ENCODE measurements at regions not wholly inside any gene's neighbourhood (a gene's known extent, or its start where the extent isn't known, plus 50 kb on each side); places are given as distances from the start of the nearest gene placed in this dataset.

DNA sequence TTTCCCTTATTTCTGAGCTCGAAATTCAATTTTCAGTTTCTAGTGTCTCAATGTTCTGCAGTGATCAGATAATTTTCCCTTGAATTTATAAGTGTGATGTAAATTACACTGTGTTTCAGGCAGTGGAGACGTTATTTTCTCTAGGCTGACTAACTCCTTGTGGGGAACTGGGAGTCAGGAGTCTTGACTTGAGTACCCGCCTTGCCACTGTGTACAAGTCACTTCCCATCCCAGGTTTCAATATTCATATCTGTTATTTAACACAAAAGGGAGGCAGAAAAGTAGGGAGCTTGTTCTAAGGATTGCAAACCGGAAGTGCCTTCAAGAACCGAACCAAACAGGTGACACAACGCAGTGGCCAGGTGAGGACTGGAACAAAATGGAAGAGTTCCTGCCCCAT lies 196.5 kb downstream of the MEX3B start:
- H3F3A ChIP-seq (ENCODE audit: low read depth), result no peaks in the 10 kb centered on the region
- no peaks in the 10 kb centered on the region for H3K36me3 Mint-ChIP-seq
- no peak overlapping the region for H3K27ac Mint-ChIP-seq

DNA sequence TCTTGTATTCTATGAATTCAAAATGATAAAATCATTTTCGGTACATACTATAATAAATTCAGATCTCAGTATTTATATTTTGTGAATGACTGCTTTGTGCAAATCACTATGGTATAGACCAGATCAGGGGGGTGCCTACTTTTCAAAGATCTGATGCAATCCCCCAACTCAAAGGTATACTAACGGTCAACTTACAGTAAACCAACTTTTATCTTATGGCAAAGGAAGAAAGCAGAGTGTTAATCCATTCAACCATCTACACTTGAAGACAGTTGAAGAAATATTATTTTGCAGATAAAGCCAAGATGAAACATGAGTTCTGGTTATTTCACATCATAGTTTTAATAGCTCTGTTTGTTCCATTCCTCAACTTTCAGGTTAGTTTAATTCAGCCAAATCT lies 197.1 kb downstream of the MEX3B start:
- no peaks in the 10 kb centered on the region for H3K79me2 ChIP-seq (ENCODE audit: low read depth)
- no peak overlapping the region for H3K4me2 ChIP-seq
- H3K4me1 ChIP-seq, result no peaks in the 10 kb centered on the region
- Mint-ChIP-seq H3K27ac (no peak overlapping the region), H3K36me3 (no peaks in the 10 kb centered on the region), H3K4me3 (no peak overlapping the region), H3K27me3 (ENCODE audit: insufficient read depth, low read depth) (peaks cover 2% of the 10 kb centered on the region), H3K4me1 (peaks cover 2% of the 10 kb centered on the region), H3K9me3 (no peaks in the 10 kb centered on the region)
- no peaks in the 10 kb centered on the region for H3F3A ChIP-seq (ENCODE audit: low read depth)
- TF ChIP-seq EZH2 (IDR thresholded peaks at IDR 0.05) (no peak), EZH2phosphoT487 (IDR thresholded peaks at IDR 0.05) (no peak)
- TF ChIP-seq, protein P1, sequence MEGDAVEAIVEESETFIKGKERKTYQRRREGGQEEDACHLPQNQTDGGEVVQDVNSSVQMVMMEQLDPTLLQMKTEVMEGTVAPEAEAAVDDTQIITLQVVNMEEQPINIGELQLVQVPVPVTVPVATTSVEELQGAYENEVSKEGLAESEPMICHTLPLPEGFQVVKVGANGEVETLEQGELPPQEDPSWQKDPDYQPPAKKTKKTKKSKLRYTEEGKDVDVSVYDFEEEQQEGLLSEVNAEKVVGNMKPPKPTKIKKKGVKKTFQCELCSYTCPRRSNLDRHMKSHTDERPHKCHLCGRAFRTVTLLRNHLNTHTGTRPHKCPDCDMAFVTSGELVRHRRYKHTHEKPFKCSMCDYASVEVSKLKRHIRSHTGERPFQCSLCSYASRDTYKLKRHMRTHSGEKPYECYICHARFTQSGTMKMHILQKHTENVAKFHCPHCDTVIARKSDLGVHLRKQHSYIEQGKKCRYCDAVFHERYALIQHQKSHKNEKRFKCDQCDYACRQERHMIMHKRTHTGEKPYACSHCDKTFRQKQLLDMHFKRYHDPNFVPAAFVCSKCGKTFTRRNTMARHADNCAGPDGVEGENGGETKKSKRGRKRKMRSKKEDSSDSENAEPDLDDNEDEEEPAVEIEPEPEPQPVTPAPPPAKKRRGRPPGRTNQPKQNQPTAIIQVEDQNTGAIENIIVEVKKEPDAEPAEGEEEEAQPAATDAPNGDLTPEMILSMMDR (IDR thresholded peaks at IDR 0.05), result no peak
- no peak overlapping the region for H2AFZ ChIP-seq (replicated peaks)
- peaks cover 2% of the 10 kb centered on the region for H4K20me1 ChIP-seq (ENCODE audit: low read depth)
- no peaks in the 10 kb centered on the region for H3K9me3 ChIP-seq (ENCODE audit: low read depth)
- DNase-seq (ENCODE audit: low spot score), result no peak
- no peaks in the 10 kb centered on the region for H3K27me3 ChIP-seq
- H3K27ac ChIP-seq, result no peak overlapping the region
- no peak overlapping the region for H3K4me3 ChIP-seq
- no peaks in the 10 kb centered on the region for H3K36me3 ChIP-seq
- no peak overlapping the region for H3K9ac ChIP-seq

More for the DNA sequence above, 196.5 kb downstream of the MEX3B start:
- no peak overlapping the region for H3K4me3 ChIP-seq
- no peak overlapping the region for H3K9ac ChIP-seq
- H4K20me1 ChIP-seq (ENCODE audit: low read depth), result peaks cover 2% of the 10 kb centered on the region
- H3K36me3 ChIP-seq, result no peaks in the 10 kb centered on the region
- no peak overlapping the region for H2AFZ ChIP-seq (replicated peaks)
- no peaks in the 10 kb centered on the region for H3K4me1 ChIP-seq
- Mint-ChIP-seq H3K4me3 (no peak overlapping the region), H3K27me3 (ENCODE audit: insufficient read depth, low read depth) (peaks cover 2% of the 10 kb centered on the region), H3K4me1 (peaks cover 2% of the 10 kb centered on the region), H3K9me3 (no peaks in the 10 kb centered on the region)
- H3K27ac ChIP-seq, result no peak overlapping the region
- H3K9me3 ChIP-seq (ENCODE audit: low read depth), result no peaks in the 10 kb centered on the region
- TF ChIP-seq, protein P1 (IDR thresholded peaks at IDR 0.05), result no peak
- TF ChIP-seq EZH2phosphoT487 (IDR thresholded peaks at IDR 0.05) (no peak), EZH2 (IDR thresholded peaks at IDR 0.05) (no peak)
- no peaks in the 10 kb centered on the region for H3K27me3 ChIP-seq
- no peak overlapping the region for H3K4me2 ChIP-seq
- no peaks in the 10 kb centered on the region for H3K79me2 ChIP-seq (ENCODE audit: low read depth)
- no peak for DNase-seq (ENCODE audit: low spot score)

- H3K27ac Mint-ChIP-seq, result no peak overlapping the region
- Histone ChIP-seq H3K27ac (no peak overlapping the region), H3K4me2 (no peak overlapping the region), H3K79me2 (ENCODE audit: low read depth) (no peaks in the 10 kb centered on the region), H3K27me3 (no peaks in the 10 kb centered on the region), H3K4me3 (no peak overlapping the region), H3F3A (ENCODE audit: low read depth) (no peaks in the 10 kb centered on the region), H3K36me3 (no peaks in the 10 kb centered on the region), H3K9me3 (ENCODE audit: low read depth) (no peaks in the 10 kb centered on the region), H2AFZ (replicated peaks) (no peak overlapping the region), H3K4me1 (no peaks in the 10 kb centered on the region), H4K20me1 (ENCODE audit: low read depth) (peaks cover 9% of the 10 kb centered on the region), H3K9ac (no peak overlapping the region)
- H3K4me3 Mint-ChIP-seq, result no peak overlapping the region
- TF ChIP-seq, protein P1 (IDR thresholded peaks at IDR 0.05), result no peak
- no peak for TF ChIP-seq EZH2 (IDR thresholded peaks at IDR 0.05)
- no peak for TF ChIP-seq EZH2phosphoT487 (IDR thresholded peaks at IDR 0.05)
- no peaks in the 10 kb centered on the region for H3K36me3 Mint-ChIP-seq
- no peaks in the 10 kb centered on the region for H3K9me3 Mint-ChIP-seq
- DNase-seq (ENCODE audit: low spot score), result no peak
- peaks cover 2% of the 10 kb centered on the region for H3K4me1 Mint-ChIP-seq
- no peaks in the 10 kb centered on the region for H3K27me3 Mint-ChIP-seq (ENCODE audit: insufficient read depth, low read depth)
These were observed 201.9 kb downstream of the MEX3B start for GRCh38 chr15:81843757-81844407.

Data from neural progenitor cell (in vitro differentiated cells).